ENCODE measurements at regions not wholly inside any gene's neighbourhood (a gene's known extent, or its start where the extent isn't known, plus 50 kb on each side); places are given as distances from the start of the nearest gene placed in this dataset.

- DNase-seq = no peak
These were observed 316.8 kb upstream of the GBE1 start for GRCh38 chr3:82078246-82078645.

- no peak for DNase-seq
These were observed 306.0 kb upstream of the GBE1 start for GRCh38 chr3:82067420-82067819.

- no peak for DNase-seq
These were observed 297.4 kb upstream of the GBE1 start for GRCh38 chr3:82058809-82059208.

- DNase-seq = no peak
These were observed 294.3 kb upstream of the GBE1 start for GRCh38 chr3:82055792-82056191.

GRCh38 chr3:82054849-82055248 lies 293.4 kb upstream of the GBE1 start:
- no peak for DNase-seq

- DNase-seq = no peak
These were observed 291.8 kb upstream of the GBE1 start for GRCh38 chr3:82053236-82053635.

- no peak for DNase-seq
These were observed 288.9 kb upstream of the GBE1 start for GRCh38 chr3:82050382-82050781.

- DNase-seq = no peak
These were observed 287.3 kb upstream of the GBE1 start for GRCh38 chr3:82048711-82049110.

GRCh38 chr3:82044930-82045705 lies 283.7 kb upstream of the GBE1 start:
- no peak for DNase-seq

- DNase-seq = no peak
These were observed 277.1 kb upstream of the GBE1 start for GRCh38 chr3:82038556-82038955.

- no peak for DNase-seq
These were observed 271.7 kb upstream of the GBE1 start for GRCh38 chr3:82033186-82033585.

GRCh38 chr3:82031596-82031995 lies 270.2 kb upstream of the GBE1 start:
- no peak for DNase-seq

GRCh38 chr3:82030916-82031315 lies 269.5 kb upstream of the GBE1 start:
- no peak for DNase-seq

GRCh38 chr3:82022836-82023235 lies 261.4 kb upstream of the GBE1 start:
- no peak for DNase-seq

GRCh38 chr3:82020282-82020681 lies 258.8 kb upstream of the GBE1 start:
- DNase-seq = no peak

- no peak for DNase-seq
These were observed 253.8 kb upstream of the GBE1 start for GRCh38 chr3:82015241-82015640.

GRCh38 chr3:82012775-82013174 lies 251.3 kb upstream of the GBE1 start:
- DNase-seq = no peak

GRCh38 chr3:82011336-82011735 lies 249.9 kb upstream of the GBE1 start:
- DNase-seq = no peak

GRCh38 chr3:82005266-82005665 lies 243.8 kb upstream of the GBE1 start:
- no peak for DNase-seq

- no peak for DNase-seq
These were observed 242.8 kb upstream of the GBE1 start for GRCh38 chr3:82004266-82004665.

GRCh38 chr3:82002986-82003642 lies 241.7 kb upstream of the GBE1 start:
- DNase-seq = no peak

GRCh38 chr3:82002491-82002890 lies 241.0 kb upstream of the GBE1 start:
- DNase-seq = no peak

GRCh38 chr3:82001276-82001923 lies 240.0 kb upstream of the GBE1 start:
- no peak for DNase-seq

GRCh38 chr3:82000773-82001172 lies 239.3 kb upstream of the GBE1 start:
- DNase-seq = no peak
